ENCODE measurements at regions not wholly inside any gene's neighbourhood (a gene's known extent, or its start where the extent isn't known, plus 50 kb on each side); places are given as distances from the start of the nearest gene placed in this dataset.
"Not testable (repeated sequence)": the region's sequence is repeated elsewhere in the genome, so short reads cannot be mapped to it uniquely, and the experiment has no call there.

DNA sequence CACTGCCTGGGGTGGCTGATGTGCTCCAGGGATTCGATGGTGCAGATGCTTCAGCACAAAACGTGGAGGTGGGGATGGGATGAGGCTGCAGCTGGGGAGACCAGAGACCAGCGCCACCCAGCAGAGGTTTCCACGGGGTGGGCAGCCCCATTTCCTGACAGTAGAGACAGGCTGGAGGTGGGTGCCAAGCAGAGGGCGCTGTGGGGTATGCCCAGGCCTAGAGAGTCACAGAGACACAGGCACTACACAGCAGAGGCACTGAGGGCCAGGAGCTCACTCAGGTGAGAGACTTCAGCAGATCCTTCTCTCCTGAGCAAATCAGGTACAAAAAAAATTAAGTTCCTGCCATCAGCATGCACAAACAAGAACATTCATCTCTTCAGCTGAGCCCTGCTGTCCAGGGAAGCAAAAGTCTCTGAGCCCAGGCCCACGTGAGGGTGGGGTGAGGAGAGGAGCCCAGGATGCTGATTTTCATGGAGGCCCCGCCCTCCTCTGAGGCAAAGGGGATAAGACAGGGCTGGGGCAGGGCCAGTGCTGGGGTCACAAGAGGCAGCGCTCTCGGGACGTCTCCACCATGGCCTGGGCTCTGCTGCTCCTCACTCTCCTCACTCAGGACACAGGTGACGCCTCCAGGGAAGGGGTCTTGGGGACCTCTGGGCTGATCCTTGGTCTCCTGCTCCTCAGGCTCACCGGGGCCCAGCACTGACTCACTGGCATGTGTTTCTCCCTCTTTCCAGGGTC, 53.1 kb downstream of the GGTLC2 start:
- no peak for DNase-seq

DNA sequence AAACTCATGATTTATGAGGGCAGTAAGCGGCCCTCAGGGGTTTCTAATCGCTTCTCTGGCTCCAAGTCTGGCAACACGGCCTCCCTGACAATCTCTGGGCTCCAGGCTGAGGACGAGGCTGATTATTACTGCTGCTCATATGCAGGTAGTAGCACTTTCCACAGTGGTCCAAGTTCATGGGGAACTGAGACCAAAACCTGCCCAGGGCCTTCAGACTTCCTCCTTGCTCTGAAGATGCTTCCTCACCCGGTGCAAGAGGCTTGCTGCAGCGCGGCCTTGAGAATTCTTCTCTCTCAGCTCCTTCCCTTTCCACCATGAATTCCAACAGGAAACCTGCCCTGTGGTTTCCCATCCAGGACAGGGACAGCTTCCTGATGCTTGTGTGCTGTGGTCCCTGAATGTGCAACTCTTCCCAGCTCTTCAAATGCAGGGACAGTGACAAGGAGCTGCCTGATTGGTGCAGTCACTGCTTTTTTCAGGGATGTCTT, 53.9 kb downstream of the GGTLC2 start:
- no peak for DNase-seq

DNA sequence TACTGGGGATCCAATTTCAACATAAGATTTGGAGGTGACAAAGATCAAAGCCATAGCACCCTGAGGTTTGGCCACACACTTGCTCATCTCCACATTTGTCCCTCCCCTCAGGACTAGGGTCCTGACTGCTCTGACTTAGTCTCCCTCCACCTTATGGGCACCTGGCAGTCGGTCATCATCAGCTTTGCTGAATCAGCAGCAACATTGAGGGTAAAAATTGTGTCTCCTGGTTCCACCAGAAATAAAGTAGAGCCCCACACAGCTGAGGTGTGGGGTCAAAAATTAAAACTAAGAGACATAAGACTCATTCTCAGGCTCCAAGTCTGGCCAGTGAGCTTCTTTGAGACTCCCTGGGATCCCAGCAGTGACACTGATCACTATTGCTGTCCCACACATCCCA, 56.2 kb downstream of the GGTLC2 start:
- no peak for DNase-seq

DNA sequence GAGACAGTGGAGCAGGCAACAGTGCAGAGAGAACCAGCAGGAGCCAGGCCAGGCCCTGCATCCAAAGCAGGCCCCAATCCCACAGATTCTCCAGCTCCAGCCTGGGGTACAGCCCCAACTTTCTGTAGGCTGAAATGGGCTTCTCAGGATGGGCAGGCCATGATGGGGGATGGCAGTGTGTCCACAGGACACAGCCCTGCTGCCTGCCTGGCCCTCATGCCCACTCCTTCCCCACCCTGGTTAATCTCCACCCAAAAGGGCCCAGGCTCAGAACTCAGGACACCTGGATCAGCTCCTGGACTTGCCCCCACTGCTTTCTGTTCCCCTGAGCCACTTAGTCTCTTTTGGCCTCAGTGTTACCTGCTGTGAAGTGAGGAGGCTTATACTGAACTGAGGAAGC, 57.1 kb downstream of the GGTLC2 start:
- not testable (repeated sequence) for DNase-seq

DNA sequence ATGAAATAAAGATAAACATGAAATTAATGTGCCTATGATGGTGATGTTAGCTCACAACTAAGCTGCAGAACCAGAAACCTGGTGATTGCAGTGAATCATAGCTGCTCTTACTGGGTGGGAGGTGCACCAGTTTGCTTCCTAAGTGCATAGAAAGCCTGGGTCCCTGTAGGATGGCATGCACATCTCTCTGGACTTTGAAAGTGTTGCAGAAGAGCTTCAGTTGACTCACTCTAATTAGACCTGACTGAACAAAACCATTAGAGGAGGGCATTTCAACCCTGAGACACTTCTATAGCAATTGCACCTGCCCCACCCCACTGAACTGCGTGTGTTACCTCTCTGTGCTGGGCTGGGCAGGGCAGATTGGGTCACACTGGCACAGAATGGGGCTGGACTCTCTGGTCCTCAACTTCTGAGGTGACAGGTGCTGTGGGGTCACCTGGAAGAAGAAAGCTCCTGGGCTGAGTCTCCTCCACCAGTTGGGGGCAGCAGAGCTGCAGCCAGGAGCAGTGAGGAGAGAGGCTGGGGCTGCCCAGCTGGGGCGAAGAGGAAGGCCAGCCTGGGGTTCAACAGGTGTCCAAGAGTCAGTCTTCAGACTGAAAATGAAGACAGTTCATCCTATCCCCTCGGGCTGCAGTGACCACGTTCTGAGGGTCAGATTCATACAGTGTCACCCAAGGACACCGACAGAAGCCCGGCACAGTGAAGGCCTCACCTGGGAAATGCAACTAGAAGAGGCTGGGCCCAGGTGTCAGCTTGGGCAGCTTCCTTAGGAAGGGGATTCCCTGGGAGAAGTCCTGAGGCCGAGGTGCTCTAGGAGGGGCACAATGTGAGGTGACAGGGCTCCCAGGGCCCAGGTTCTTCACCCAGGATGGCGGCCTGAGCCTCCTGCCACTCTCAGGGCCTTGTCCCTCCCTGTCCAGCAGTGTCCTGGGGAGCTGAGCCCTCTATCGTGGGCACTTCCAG, 58.1 kb downstream of the GGTLC2 start:
- peak; percentile 9 for DNase-seq

DNA sequence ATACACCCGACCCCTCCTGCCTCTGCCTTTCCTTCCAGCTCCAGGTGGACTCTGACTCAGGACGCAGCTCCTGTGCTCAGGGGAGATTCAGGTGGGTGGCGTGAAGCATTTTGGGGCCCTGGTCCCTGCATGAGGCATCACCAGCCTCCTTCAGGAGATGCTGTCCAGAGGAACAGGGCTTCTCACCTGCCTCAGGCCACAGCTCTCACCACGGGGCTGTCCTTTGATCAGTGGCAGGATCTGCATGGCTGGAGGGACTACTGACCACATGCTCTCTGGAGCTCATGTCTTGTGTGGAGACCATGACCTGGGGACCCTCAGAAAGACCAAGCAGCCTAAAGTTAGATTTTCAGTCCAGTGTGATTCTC, 58.8 kb downstream of the GGTLC2 start:
- no peak for DNase-seq

DNA sequence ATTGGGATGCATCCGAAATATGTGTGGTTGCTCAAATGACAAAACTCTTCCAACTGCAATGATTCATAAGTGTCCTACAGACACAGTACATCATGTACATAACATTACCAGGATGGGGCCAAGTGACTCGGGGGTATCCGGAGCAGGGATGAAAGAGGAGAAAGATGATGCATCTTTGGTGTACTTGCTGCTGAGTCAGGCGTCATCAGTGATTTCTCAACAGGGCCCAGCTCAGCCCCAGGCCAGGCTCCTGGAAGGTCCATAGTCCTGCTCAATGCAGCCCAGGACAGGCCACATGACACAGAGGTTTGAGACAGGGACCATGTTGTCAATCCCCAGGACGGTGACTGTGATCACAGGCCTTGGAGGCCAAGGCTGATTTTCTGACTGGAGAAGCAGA, 59.3 kb downstream of the GGTLC2 start:
- DNase-seq, result no peak

DNA sequence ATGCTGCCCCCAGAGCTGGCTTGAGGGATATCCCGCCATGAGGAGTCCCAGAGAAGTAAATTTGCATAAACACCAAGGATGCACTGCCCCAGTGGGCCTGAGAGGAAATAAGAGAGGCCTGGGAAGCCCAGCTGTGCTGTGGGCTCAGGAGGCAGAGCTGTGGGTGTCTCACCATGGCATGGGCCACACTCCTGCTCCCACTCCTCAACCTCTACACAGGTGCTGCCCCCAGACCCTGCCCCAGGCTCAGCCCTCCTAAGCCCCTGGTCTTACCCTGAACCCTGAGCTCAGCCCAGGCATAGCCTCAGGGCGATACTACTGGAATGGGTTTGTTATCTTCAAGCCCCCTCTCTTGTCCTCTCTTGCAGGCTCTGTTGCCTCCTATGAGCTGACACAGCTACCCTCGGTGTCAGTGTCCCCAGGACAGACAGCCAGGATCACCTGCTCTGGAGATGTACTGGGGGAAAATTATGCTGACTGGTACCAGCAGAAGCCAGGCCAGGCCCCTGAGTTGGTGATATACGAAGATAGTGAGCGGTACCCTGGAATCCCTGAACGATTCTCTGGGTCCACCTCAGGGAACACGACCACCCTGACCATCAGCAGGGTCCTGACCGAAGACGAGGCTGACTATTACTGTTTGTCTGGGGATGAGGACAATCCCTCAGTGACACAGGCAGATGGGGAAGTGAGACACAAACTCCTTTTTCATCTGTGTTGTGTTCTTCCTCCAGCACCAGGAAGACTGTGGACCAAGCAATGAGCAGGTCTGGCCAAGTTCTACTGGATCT, 59.9 kb downstream of the GGTLC2 start:
- DNase-seq, result no peak

DNA sequence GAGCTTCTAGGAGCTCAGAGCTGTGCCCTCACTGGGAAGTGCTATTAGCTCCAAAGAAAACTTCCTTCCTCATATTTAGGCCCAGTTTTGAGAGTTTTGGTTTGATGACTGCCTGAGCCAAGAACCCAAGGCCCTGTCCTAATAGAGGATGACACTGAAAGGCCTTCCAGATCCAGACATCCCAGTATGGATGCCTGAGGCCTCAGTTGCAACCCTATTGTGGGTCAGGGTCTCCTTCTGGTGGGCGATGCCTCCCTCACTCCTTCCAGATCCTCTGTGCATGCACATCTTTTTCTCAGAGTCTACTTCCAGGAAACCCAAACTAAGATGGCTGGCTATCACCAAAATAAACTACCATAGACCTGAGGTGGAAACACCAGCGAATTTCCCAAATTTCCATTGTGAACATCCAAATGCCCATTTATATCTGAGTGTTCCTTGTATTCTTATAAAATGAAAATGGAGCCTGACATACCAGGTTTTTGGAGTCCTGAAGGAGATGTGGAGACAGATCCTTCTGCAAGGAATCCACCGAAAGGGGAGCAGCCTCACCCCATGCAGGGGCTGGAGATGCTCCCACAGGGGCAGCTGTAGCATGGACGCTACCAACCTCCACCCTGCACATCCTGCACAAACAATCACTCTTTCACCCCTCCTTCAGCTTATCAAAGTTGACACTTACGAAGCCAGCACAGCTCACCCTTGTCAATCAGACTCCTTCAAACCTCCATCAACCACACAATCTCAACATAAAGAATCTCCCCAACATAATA, 61.1 kb downstream of the GGTLC2 start:
- no peak for DNase-seq

DNA sequence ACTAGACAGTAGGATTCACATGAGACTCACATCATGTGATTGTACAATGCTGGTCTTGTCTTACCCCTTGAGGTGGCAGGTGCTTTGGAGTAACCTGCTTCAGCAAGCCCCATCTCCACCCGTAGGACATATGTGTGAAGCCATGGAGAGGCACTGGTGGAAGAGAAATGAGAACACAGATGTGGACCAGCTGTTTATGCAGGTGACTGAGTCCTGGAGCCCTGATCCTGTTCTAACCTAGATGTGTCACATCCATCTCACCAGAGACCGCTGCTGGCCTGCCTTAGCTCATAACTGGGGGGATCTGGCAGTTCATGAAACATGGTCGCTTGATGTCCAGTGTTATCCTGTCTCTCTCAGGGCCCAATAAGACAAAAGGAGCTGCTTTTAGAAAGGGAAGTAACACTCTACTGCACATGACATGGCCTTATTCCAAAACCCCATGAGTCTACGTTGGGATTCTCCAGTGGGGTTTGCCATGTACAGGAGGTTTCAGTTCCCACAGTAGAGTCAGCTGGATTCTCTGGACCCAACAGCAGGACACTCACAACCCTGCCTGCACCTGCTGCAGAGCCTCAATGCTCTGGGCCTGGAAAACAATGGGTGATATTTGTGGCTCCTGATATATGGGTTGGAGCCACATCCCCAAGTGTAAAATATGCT, 62.0 kb downstream of the GGTLC2 start:
- DNase-seq, result no peak

DNA sequence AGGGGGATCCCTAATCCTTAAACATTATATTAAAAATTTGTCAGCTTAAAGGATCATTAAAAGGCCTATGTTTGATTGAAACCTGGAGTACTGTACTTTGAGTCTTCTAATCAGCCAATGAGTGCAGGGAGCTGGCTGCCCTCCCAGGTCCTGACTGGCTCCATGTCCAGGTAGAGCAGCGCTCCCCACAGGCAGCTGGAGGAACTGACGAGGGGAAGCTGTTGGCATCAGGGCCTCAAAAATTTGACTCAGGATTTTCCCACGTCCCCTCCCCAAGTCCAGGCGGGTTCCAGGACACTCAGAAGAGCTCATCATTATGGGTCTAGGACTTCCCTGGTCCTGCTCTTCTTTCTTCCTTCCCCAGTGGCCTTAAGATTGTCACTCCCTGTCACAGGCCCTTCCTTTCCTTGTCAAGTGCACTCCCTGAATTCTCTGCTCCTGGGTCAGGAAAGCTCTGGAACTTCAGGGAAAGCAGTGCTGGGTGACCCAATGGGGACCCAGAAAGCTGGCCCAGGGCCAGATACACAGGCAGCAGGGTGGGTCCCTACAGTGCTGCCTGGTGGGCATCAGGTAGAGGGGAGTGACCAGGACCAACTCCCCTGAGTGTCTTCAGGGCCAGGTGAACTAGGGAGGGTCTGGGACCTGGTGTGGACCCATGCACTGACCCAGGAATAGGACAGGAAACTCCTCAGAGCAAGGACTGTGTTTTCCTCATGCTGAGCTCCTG, 65.5 kb downstream of the GGTLC2 start:
- peak; percentile 12 for DNase-seq

DNA sequence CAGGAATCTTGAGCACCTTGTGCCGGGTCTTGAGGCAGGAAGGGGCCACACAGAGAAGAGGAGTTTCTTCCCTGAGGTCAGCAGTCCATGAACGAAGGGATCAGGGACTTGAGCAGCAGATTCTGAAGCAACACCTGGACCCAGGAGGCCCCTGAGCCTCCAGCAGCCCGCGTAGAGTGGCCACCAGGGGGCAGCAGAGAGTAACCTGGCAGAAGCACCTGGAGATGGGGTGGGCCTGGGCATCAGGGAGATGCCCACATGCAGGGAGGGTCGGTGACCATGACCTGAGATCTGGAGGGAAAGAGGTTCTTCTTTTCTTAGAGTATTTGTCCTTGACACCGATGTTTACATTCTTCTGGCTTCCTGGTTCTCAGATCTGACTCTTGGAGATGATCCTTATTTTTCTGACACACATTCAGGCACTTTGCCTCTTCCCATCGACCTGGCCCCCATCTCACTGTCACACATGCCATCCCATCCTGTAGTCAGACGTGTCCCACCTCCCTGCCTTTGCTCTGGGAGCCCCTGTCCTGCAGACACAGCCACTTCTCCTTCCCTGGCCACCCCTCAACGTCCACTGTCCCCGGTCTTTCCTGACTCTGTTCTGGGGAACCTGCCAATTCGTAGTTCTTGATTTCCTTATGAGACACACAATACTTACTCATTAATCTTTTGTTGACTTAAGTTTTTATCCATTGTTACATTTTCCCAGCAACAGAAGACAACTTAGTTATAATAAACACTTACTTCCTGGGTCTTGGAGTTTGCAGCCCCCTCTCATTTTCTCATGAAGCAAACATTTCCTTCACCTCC, 66.5 kb downstream of the GGTLC2 start:
- peak; percentile 81 for DNase-seq

DNA sequence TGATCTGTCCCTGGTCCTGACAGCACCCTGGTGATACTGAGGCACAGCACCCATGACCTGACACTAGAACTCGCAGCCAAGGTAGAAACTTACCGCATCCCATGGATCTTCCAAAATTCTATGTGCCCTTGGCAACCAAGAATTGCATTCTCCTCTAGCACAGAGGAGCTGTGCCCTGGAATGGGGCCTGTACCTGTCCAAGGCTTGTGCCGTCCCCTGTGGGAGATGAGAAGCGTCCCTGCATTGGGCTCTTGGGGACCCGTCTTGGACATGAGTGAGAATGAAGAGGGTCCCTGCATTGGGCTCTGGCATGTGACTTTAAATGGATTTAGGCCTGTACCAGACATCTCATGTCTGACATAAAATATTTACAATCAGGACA, 67.1 kb downstream of the GGTLC2 start:
- no peak for DNase-seq

DNA sequence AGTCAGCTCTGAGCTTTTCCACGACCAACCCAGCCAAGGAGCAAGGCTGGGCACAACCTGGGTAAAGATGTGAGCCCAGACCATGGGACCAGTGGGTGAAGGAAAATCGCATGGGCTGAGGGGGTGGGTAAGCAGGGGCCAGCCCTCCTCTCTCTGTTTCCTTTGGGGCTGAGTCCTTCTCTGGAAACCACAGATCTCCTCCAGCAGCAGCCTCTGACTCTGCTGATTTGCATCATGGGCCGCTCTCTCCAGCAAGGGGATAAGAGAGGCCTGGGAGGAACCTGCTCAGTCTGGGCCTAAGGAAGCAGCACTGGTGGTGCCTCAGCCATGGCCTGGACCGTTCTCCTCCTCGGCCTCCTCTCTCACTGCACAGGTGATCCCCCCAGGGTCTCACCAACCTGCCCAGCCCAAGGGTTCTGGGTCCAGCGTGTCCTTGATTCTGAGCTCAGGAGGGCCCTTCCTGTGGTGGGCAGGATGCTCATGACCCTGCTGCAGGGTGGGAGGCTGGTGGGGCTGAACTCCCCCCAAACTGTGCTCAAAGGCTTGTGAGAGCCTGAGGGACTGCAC, 67.8 kb downstream of the GGTLC2 start:
- DNase-seq, result no peak

DNA sequence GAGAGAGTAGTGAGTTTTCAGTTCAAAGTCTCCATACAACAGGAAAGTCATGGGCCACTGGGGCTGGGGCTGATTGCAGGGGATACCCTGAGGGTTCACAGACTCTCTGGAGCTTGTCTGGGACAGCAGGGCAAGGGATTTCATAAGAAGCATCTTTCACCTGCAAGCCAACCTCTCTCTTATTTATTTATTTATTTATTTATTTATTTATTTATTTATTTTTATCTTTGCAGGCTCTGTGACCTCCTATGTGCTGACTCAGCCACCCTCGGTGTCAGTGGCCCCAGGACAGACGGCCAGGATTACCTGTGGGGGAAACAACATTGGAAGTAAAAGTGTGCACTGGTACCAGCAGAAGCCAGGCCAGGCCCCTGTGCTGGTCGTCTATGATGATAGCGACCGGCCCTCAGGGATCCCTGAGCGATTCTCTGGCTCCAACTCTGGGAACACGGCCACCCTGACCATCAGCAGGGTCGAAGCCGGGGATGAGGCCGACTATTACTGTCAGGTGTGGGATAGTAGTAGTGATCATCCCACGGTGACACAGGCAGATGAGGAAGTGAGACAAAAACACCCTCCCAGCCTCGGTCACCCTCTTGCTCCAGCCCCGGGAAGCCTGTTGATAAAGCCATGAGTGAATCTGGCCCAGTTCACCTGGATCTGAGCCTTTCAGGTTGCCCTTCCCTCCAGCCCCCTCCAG, 68.4 kb downstream of the GGTLC2 start:
- DNase-seq, result no peak

DNA sequence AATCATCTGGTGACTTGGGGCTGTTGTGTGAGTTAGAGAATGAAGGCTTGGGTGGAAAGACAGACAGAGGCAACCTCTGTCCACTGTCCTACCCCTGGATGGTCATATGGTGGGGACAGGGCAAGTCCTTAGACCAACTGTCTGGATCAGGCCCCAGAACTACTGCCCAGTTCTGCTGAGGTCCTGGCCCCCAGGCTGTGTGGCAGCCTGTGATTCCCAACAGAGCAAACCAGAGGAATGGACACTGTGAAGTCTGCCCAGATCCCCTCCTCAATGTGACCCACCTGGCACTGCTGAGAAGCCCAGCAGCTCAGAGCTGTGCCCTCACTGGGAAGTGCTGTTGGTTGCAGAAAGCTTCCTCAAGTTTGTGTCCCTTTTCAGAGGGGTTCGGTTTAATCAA, 69.0 kb downstream of the GGTLC2 start:
- DNase-seq, result no peak

DNA sequence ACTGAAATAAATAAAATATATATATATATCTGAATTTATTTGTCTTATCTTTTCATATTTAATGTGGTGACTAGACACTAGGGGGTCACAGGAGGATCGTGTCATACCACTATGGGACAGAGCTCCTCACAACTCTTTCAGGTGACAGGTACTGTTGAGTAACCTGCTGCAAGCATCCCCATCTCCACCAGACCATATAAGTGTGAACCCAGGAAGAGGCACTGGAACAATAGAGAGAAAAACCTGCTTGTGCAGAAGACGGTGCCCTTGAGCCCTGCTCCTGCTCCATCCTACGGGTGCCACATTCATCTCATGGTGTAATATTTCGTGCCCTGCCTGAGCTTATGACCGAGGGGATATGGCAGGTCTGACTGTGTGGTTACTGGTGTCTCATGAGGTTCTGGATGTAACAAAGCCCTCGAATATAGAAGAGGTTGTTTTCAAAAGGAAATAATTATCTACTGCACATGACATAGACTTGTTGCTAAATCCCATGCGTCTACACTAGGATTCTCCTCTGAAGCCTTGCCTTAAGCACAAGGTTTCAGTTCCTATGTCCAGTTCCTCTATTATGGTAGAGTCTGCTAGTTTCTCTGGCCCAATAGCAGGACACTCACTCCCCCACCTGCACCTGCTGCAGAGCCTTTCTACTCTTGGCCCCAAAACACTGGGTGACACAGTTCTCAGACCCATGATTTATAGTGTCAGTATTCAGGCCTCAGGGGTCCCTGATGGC, 70.4 kb downstream of the GGTLC2 start:
- DNase-seq, result no peak

DNA sequence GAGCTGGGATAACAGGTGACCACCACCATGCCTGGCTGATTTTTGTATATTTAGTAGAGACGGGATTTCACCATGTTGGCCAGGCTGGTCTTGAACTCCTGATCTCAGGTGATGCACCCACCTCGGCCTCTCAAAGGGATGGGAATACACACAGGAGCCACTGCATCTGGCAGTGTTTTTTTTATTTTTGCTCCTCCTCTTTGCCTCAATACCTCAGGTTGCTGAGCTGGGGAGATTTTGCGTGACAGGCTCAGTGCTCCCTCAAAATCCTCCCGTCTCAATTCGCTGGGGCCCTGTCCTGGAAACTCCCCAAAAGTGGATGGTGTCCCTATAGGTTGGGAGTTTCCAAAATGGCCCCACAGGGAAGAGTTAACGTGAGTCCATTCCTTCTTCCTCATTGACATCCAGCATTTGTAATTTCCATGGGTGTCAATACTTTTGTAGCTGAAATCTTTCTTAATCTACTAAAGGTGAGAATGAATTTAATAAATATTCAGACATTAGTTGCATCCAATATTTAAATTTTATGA, 71.8 kb downstream of the GGTLC2 start:
- no peak for DNase-seq
